GM18867 (cell line): ENCODE measurements at regions not wholly inside any gene's neighbourhood (a gene's known extent, or its start where the extent isn't known, plus 50 kb on each side); places are given as distances from the start of the nearest gene placed in this dataset.
"Not testable (repeated sequence)": the region's sequence is repeated elsewhere in the genome, so short reads cannot be mapped to it uniquely, and the experiment has no call there.

ENCODE experiments used
- ATAC-seq: cut with Tn5 transposase; IDR thresholded peaks from one replicate; pipeline ENCODE4 v1.9.1; 2021; ENCODE audit warnings: mild to moderate bottlenecking, moderate library complexity; ENCODE audit not compliant: unreplicated experiment

- no peak for ATAC-seq
These were observed 80.2 kb upstream of the PPP2R2D start for GRCh38 chr10:131820626-131821025.

- no peak for ATAC-seq
These were observed 79.3 kb upstream of the PPP2R2D start for GRCh38 chr10:131821378-131822012.

- no peak for ATAC-seq
These were observed 78.7 kb upstream of the PPP2R2D start for GRCh38 chr10:131822013-131822691.

GRCh38 chr10:131822692-131823245 lies 78.0 kb upstream of the PPP2R2D start:
- no peak for ATAC-seq

GRCh38 chr10:131823601-131824099 lies 77.2 kb upstream of the PPP2R2D start:
- not testable (repeated sequence) for ATAC-seq

GRCh38 chr10:131824371-131825149 lies 76.2 kb upstream of the PPP2R2D start:
- no peak for ATAC-seq

- ATAC-seq, result no peak
These were observed 75.5 kb upstream of the PPP2R2D start for GRCh38 chr10:131825150-131825848.

- ATAC-seq, result no peak
These were observed 74.7 kb upstream of the PPP2R2D start for GRCh38 chr10:131825960-131826650.

GRCh38 chr10:131829156-131829930 lies 71.5 kb upstream of the PPP2R2D start:
- ATAC-seq, result no peak

- no peak for ATAC-seq
These were observed 70.2 kb upstream of the PPP2R2D start for GRCh38 chr10:131830446-131831130.

GRCh38 chr10:131831561-131831960 lies 69.2 kb upstream of the PPP2R2D start:
- ATAC-seq, result no peak

GRCh38 chr10:131832056-131832685 lies 68.6 kb upstream of the PPP2R2D start:
- ATAC-seq, result no peak

GRCh38 chr10:131833013-131833412 lies 67.8 kb upstream of the PPP2R2D start:
- ATAC-seq, result no peak

GRCh38 chr10:131833446-131834080 lies 67.2 kb upstream of the PPP2R2D start:
- no peak for ATAC-seq

- no peak for ATAC-seq
These were observed 66.5 kb upstream of the PPP2R2D start for GRCh38 chr10:131834152-131834810.

GRCh38 chr10:131838966-131839742 lies 61.7 kb upstream of the PPP2R2D start:
- no peak for ATAC-seq
